Ovary (tissue), 3 donors: ENCODE measurements at regions not wholly inside any gene's neighbourhood (a gene's known extent, or its start where the extent isn't known, plus 50 kb on each side); places are given as distances from the start of the nearest gene placed in this dataset.

Experiments used
- EP300 ChIP-seq: sonication (generic); formaldehyde crosslinking; IDR thresholded peaks from one replicate; pipeline ENCODE4 v1.6.1; 2017; ENCODE audit warnings: antibody characterized with exemption
- POLR2A ChIP-seq: fragments of 450-650 bp; IDR thresholded peaks from one replicate; pipeline ENCODE4 v1.6.1; 2017; ENCODE audit warnings: antibody characterized with exemption, mild to moderate bottlenecking, moderate library complexity
- TF ChIP-seq, protein P1 (sequence below), 3 donors: fragments of 450-650 bp in 2 of 3; fragments of 200-600 bp in 1 of 3; IDR thresholded peaks; one replicate each; pipeline versions ENCODE4 v1.5.1 to v1.8.0; 2016 to 2022; ENCODE audit warnings: antibody characterized with exemption in 3 of 3, mild to moderate bottlenecking in 1 of 3
- donor health status: DM: no; HTN: no; CAD: no.

GRCh38 chr1:94674876-94675275 lies 133.3 kb upstream of the F3 start:
- TF ChIP-seq, protein P1, sequence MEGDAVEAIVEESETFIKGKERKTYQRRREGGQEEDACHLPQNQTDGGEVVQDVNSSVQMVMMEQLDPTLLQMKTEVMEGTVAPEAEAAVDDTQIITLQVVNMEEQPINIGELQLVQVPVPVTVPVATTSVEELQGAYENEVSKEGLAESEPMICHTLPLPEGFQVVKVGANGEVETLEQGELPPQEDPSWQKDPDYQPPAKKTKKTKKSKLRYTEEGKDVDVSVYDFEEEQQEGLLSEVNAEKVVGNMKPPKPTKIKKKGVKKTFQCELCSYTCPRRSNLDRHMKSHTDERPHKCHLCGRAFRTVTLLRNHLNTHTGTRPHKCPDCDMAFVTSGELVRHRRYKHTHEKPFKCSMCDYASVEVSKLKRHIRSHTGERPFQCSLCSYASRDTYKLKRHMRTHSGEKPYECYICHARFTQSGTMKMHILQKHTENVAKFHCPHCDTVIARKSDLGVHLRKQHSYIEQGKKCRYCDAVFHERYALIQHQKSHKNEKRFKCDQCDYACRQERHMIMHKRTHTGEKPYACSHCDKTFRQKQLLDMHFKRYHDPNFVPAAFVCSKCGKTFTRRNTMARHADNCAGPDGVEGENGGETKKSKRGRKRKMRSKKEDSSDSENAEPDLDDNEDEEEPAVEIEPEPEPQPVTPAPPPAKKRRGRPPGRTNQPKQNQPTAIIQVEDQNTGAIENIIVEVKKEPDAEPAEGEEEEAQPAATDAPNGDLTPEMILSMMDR (IDR thresholded peaks at IDR 0.05) = no peak
- TF ChIP-seq POLR2A = no peak
- no peak for TF ChIP-seq EP300
